GM12872 (cell line): ENCODE measurements at regions not wholly inside any gene's neighbourhood (a gene's known extent, or its start where the extent isn't known, plus 50 kb on each side); places are given as distances from the start of the nearest gene placed in this dataset.

ENCODE experiments used
- CTCF ChIP-seq: IDR thresholded peaks from 3 replicates; pipeline ENCODE4 v1.5.1; 2011; ENCODE audit warnings: low read depth, mild to moderate bottlenecking, low read length, moderate library complexity; ENCODE audit not compliant: insufficient read depth

- no peak for TF ChIP-seq CTCF
Observed at GRCh38 chr2:16192416-16193216, 252.3 kb downstream of the MYCN start.

- TF ChIP-seq CTCF, result no peak
Observed at GRCh38 chr2:16191431-16192200, 251.3 kb downstream of the MYCN start.

GRCh38 chr2:16190446-16191270 lies 250.3 kb downstream of the MYCN start:
- no peak for TF ChIP-seq CTCF

GRCh38 chr2:16189836-16190160 lies 249.4 kb downstream of the MYCN start:
- TF ChIP-seq CTCF, result no peak

GRCh38 chr2:16189029-16189835 lies 248.9 kb downstream of the MYCN start:
- TF ChIP-seq CTCF, result no peak

- TF ChIP-seq CTCF, result no peak
Observed at GRCh38 chr2:16188261-16188890, 248.0 kb downstream of the MYCN start.

- no peak for TF ChIP-seq CTCF
Observed at GRCh38 chr2:16187482-16187817, 247.1 kb downstream of the MYCN start.
